Gastrocnemius medialis (tissue), 4 donors: ENCODE measurements at regions not wholly inside any gene's neighbourhood (a gene's known extent, or its start where the extent isn't known, plus 50 kb on each side); places are given as distances from the start of the nearest gene placed in this dataset.

Experiments
- CTCF ChIP-seq, 5 experiments: fragments of 450-650 bp in 3 of 5; fragments of 200-600 bp in 2 of 5; sonication (generic) in 2 of 5; IDR thresholded peaks in 4 of 5; conservative IDR thresholded peaks in 1 of 5; 1 replicate in 4 of 5; 2 replicates in 1 of 5; pipeline ENCODE4 v1.5.1; 2016 to 2019; ENCODE audit warnings: antibody characterized with exemption in 5 of 5, mild to moderate bottlenecking in 3 of 5, moderate library complexity in 3 of 5
- POLR2A ChIP-seq, 2 donors: fragments of 450-650 bp; IDR thresholded peaks; one replicate each; pipeline ENCODE4 v1.6.1; 2017; ENCODE audit warnings: antibody characterized with exemption in 2 of 2, mild to moderate bottlenecking in 2 of 2, moderate library complexity in 2 of 2

GRCh38 chr3:103698646-103699045 is 1263.8 kb downstream of the ZPLD1 start:
- no peak for TF ChIP-seq CTCF (IDR thresholded peaks at IDR 0.05 in 4 of 5, conservative IDR thresholded peaks at IDR 0.05 in 1 of 5)
- TF ChIP-seq POLR2A (IDR thresholded peaks at IDR 0.05) = no peak
